ENCODE measurements at regions not wholly inside any gene's neighbourhood (a gene's known extent, or its start where the extent isn't known, plus 50 kb on each side); places are given as distances from the start of the nearest gene placed in this dataset.

DNA sequence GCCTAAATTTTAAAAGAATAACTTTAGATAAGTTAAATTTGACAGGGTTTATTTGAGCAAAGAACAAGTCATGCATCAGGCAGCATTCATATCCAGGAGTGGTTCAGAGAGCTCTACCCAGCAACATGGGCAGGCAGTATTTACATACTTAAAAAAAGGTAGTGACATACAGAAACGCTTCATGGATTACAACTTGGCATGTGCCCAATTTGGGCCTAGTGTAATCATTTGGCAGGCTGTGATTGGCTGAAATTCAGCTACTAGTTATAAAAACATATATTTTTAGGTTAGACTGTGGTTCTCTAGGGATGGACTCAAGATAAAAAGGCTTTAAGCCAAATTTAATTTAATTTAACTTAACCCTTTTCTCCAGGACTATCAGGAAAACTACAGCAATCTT is 374.0 kb upstream of the ADAMTS16 start:
- no peaks in the 10 kb centered on the region for H3F3A ChIP-seq (replicated peaks; ENCODE audit: low read depth)
- H3K36me3 Mint-ChIP-seq (ENCODE audit: low read depth) = no peaks in the 10 kb centered on the region

DNA sequence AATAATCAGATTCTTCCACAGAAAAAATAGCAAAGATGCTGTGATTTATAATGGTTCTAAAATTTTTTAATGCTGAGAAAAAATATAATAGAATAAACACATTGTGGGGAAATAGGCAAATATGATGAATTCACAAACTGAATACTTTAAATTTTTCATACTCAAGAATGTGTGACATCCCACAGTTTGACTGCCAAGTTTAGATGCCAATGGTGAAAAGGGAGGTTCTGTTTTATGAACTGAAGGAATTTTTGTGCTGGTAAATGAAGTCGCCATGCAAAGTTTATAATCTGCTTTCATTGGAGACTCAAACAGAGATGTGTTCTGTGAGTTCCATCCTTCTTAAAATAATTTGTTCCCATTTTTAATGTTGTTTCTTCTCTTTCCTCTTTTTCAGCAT is 367.5 kb upstream of the ADAMTS16 start:
- no peak overlapping the region for H2AFZ ChIP-seq
- ATAC-seq (no peak), DNase-seq (ENCODE audit: low spot score) (no peak)
- no peaks in the 10 kb centered on the region for H3K27me3 ChIP-seq (ENCODE audit: insufficient read depth)
- no peak overlapping the region for H3K4me3 ChIP-seq
- no peaks in the 10 kb centered on the region for H3K79me2 ChIP-seq (replicated peaks; ENCODE audit: insufficient read depth)
- H3K27ac Mint-ChIP-seq = no peak overlapping the region
- no peaks in the 10 kb centered on the region for H3K9me3 Mint-ChIP-seq
- no peak overlapping the region for H3K27ac ChIP-seq (ENCODE audit: low read depth)
- no peaks in the 10 kb centered on the region for H3F3A ChIP-seq (replicated peaks; ENCODE audit: low read depth)
- no peaks in the 10 kb centered on the region for H3K4me1 Mint-ChIP-seq
- H4K20me1 ChIP-seq (replicated peaks; ENCODE audit: insufficient read depth) = no peaks in the 10 kb centered on the region
- no peaks in the 10 kb centered on the region; the same call in 1 of the 2 replicates for H3K9me2 ChIP-seq (ENCODE audit: insufficient read depth)
- H3K4me1 ChIP-seq (ENCODE audit: insufficient read depth) = no peaks in the 10 kb centered on the region
- H3K36me3 Mint-ChIP-seq (ENCODE audit: low read depth) = no peaks in the 10 kb centered on the region
- H3K36me3 ChIP-seq (ENCODE audit: insufficient read depth) = no peaks in the 10 kb centered on the region
- H3K27me3 Mint-ChIP-seq (ENCODE audit: insufficient read depth, low read depth, poor library complexity) = no peaks in the 10 kb centered on the region
- no peak overlapping the region for H3K4me3 Mint-ChIP-seq
- no peak overlapping the region for H3K4me2 ChIP-seq
- no peak for TF ChIP-seq ZNF331 (CRISPR knock-in tag; IDR thresholded peaks at IDR 0.05; ENCODE audit: low read depth)
- TF ChIP-seq, protein P1, sequence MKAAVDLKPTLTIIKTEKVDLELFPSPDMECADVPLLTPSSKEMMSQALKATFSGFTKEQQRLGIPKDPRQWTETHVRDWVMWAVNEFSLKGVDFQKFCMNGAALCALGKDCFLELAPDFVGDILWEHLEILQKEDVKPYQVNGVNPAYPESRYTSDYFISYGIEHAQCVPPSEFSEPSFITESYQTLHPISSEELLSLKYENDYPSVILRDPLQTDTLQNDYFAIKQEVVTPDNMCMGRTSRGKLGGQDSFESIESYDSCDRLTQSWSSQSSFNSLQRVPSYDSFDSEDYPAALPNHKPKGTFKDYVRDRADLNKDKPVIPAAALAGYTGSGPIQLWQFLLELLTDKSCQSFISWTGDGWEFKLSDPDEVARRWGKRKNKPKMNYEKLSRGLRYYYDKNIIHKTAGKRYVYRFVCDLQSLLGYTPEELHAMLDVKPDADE (IDR thresholded peaks at IDR 0.05) = no peak
- TF ChIP-seq CREB1 (CRISPR knock-in tag; IDR thresholded peaks at IDR 0.05; ENCODE audit: low read depth) = no peak
- TF ChIP-seq, protein P2, sequence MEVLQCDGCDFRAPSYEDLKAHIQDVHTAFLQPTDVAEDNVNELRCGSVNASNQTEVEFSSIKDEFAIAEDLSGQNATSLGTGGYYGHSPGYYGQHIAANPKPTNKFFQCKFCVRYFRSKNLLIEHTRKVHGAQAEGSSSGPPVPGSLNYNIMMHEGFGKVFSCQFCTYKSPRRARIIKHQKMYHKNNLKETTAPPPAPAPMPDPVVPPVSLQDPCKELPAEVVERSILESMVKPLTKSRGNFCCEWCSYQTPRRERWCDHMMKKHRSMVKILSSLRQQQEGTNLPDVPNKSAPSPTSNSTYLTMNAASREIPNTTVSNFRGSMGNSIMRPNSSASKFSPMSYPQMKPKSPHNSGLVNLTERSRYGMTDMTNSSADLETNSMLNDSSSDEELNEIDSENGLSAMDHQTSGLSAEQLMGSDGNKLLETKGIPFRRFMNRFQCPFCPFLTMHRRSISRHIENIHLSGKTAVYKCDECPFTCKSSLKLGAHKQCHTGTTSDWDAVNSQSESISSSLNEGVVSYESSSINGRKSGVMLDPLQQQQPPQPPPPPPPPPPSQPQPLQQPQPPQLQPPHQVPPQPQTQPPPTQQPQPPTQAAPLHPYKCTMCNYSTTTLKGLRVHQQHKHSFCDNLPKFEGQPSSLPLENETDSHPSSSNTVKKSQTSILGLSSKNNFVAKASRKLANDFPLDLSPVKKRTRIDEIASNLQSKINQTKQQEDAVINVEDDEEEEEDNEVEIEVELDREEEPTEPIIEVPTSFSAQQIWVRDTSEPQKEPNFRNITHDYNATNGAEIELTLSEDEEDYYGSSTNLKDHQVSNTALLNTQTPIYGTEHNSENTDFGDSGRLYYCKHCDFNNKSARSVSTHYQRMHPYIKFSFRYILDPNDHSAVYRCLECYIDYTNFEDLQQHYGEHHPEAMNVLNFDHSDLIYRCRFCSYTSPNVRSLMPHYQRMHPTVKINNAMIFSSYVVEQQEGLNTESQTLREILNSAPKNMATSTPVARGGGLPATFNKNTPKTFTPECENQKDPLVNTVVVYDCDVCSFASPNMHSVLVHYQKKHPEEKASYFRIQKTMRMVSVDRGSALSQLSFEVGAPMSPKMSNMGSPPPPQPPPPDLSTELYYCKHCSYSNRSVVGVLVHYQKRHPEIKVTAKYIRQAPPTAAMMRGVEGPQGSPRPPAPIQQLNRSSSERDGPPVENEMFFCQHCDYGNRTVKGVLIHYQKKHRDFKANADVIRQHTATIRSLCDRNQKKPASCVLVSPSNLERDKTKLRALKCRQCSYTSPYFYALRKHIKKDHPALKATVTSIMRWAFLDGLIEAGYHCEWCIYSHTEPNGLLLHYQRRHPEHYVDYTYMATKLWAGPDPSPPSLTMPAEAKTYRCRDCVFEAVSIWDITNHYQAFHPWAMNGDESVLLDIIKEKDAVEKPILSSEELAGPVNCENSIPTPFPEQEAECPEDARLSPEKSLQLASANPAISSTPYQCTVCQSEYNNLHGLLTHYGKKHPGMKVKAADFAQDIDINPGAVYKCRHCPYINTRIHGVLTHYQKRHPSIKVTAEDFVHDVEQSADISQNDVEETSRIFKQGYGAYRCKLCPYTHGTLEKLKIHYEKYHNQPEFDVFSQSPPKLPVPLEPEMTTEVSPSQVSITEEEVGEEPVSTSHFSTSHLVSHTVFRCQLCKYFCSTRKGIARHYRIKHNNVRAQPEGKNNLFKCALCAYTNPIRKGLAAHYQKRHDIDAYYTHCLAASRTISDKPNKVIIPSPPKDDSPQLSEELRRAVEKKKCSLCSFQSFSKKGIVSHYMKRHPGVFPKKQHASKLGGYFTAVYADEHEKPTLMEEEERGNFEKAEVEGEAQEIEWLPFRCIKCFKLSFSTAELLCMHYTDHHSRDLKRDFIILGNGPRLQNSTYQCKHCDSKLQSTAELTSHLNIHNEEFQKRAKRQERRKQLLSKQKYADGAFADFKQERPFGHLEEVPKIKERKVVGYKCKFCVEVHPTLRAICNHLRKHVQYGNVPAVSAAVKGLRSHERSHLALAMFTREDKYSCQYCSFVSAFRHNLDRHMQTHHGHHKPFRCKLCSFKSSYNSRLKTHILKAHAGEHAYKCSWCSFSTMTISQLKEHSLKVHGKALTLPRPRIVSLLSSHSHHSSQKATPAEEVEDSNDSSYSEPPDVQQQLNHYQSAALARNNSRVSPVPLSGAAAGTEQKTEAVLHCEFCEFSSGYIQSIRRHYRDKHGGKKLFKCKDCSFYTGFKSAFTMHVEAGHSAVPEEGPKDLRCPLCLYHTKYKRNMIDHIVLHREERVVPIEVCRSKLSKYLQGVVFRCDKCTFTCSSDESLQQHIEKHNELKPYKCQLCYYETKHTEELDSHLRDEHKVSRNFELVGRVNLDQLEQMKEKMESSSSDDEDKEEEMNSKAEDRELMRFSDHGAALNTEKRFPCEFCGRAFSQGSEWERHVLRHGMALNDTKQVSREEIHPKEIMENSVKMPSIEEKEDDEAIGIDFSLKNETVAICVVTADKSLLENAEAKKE (CRISPR knock-in tag; IDR thresholded peaks at IDR 0.05) = no peak
- TF ChIP-seq NANOG (IDR thresholded peaks at IDR 0.05; ENCODE audit: borderline replicate concordance) = no peak
- TF ChIP-seq ZNF114 (CRISPR knock-in tag; IDR thresholded peaks at IDR 0.05) = no peak
- no peak for TF ChIP-seq EZH2phosphoT487 (IDR thresholded peaks at IDR 0.05; ENCODE audit: unreplicated experiment)
- TF ChIP-seq, protein P3, sequence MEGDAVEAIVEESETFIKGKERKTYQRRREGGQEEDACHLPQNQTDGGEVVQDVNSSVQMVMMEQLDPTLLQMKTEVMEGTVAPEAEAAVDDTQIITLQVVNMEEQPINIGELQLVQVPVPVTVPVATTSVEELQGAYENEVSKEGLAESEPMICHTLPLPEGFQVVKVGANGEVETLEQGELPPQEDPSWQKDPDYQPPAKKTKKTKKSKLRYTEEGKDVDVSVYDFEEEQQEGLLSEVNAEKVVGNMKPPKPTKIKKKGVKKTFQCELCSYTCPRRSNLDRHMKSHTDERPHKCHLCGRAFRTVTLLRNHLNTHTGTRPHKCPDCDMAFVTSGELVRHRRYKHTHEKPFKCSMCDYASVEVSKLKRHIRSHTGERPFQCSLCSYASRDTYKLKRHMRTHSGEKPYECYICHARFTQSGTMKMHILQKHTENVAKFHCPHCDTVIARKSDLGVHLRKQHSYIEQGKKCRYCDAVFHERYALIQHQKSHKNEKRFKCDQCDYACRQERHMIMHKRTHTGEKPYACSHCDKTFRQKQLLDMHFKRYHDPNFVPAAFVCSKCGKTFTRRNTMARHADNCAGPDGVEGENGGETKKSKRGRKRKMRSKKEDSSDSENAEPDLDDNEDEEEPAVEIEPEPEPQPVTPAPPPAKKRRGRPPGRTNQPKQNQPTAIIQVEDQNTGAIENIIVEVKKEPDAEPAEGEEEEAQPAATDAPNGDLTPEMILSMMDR (conservative IDR thresholded peaks at IDR 0.05; ENCODE audit: low read depth in 2 of 2) = no peak
- TF ChIP-seq POLR2AphosphoS5 (IDR thresholded peaks at IDR 0.05; ENCODE audit: low read depth) = no peak

More for the DNA sequence above, 374.0 kb upstream of the ADAMTS16 start:
- no peaks in the 10 kb centered on the region for H3K4me1 ChIP-seq (ENCODE audit: insufficient read depth)
- H3K27me3 ChIP-seq (ENCODE audit: insufficient read depth) = no peaks in the 10 kb centered on the region
- no peak overlapping the region for H3K4me3 Mint-ChIP-seq
- no peak overlapping the region for H3K4me2 ChIP-seq
- no peak overlapping the region for H2AFZ ChIP-seq
- no peaks in the 10 kb centered on the region for H3K4me1 Mint-ChIP-seq
- TF ChIP-seq STAT1 (IDR thresholded peaks at IDR 0.05; ENCODE audit: unreplicated experiment) (no peak), ZNF331 (CRISPR knock-in tag; IDR thresholded peaks at IDR 0.05; ENCODE audit: low read depth) (no peak)
- TF ChIP-seq, protein P3 (conservative IDR thresholded peaks at IDR 0.05; ENCODE audit: low read depth in 2 of 2) = no peak
- H3K27me3 Mint-ChIP-seq (ENCODE audit: insufficient read depth, low read depth, poor library complexity) = no peaks in the 10 kb centered on the region
- no peak overlapping the region for H3K27ac ChIP-seq (ENCODE audit: low read depth)
- peaks cover 9% of the 10 kb centered on the region; the same call in 1 of the 2 replicates for H3K9me2 ChIP-seq (ENCODE audit: insufficient read depth)
- H3K79me2 ChIP-seq (replicated peaks; ENCODE audit: insufficient read depth) = no peaks in the 10 kb centered on the region
- H4K20me1 ChIP-seq (replicated peaks; ENCODE audit: insufficient read depth) = no peaks in the 10 kb centered on the region
- H3K4me3 ChIP-seq = no peak overlapping the region
- no peak for DNase-seq (ENCODE audit: low spot score)
- no peak overlapping the region for H3K27ac Mint-ChIP-seq
- H3K36me3 ChIP-seq (ENCODE audit: insufficient read depth) = no peaks in the 10 kb centered on the region
- ATAC-seq = no peak
- H3K9me3 Mint-ChIP-seq = peaks cover 6% of the 10 kb centered on the region; the same call in 2 of the 3 replicates

Data from GM23338 (cell line).